Activated naive CD4-positive, alpha-beta T cell treated with anti-CD3 and anti-CD28 coated beads, Interleukin-2, amount 10 ng/mL, durations not matched to agents 7 days and 5 days (primary cell): ENCODE measurements at regions not wholly inside any gene's neighbourhood (a gene's known extent, or its start where the extent isn't known, plus 50 kb on each side); places are given as distances from the start of the nearest gene placed in this dataset.

ENCODE experiments used
- CTCF ChIA-PET: fragments of 350-600 bp; sonication (Branson Sonifier 250); formaldehyde crosslinking; loops from one replicate; lab custom pipeline; 2021; ENCODE audit warnings: antibody characterized with exemption; lab: Charles Lee
- DNase-seq: peaks from one replicate; pipeline ENCODE4 v3.0.0-alpha.2; 2020
- H3K27ac Mint-ChIP-seq: one replicate; pipeline ENCODE4 v1.8.0; 2021; ENCODE audit warnings: mild to moderate bottlenecking, moderate library complexity, mixed read lengths
- H3K27me3 Mint-ChIP-seq: one replicate; pipeline ENCODE4 v1.8.0; 2021; ENCODE audit warnings: mild to moderate bottlenecking, mixed read lengths
- H3K36me3 Mint-ChIP-seq: one replicate; pipeline ENCODE4 v1.8.0; 2021; ENCODE audit warnings: mixed read lengths
- H3K4me1 Mint-ChIP-seq: one replicate; pipeline ENCODE4 v1.8.0; 2021; ENCODE audit warnings: mixed read lengths
- H3K4me3 Mint-ChIP-seq: one replicate; pipeline ENCODE4 v1.8.0; 2021; ENCODE audit warnings: mild to moderate bottlenecking, moderate library complexity, mixed read lengths
- H3K9me3 Mint-ChIP-seq: one replicate; pipeline ENCODE4 v1.8.0; 2021; ENCODE audit warnings: mixed read lengths

DNA sequence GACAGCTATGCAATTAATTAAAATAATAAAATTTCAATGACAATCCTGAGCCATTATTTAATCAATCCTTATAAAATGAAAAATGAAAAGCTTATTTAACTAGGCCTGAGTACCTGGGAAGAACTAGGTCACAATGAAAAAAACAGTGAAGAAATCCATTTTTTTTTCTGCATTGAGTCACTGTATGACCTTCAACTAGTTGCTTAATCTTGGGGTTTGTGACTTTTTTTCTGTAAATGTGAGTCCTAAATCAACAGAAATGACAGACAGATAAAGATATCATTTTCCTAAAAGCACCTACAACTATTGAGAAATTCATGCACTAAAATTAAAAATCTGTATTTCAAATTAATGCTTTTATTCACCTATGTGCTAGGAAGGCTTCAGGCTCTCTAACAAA is 96.8 kb downstream of the TMEM26 start:
- CTCF ChIA-PET: no interaction called here
- H3K27ac Mint-ChIP-seq: no peak overlapping the region
- DNase-seq: no peak
- no peaks in the 10 kb centered on the region for H3K36me3 Mint-ChIP-seq
- H3K27me3 Mint-ChIP-seq: no peaks in the 10 kb centered on the region
- H3K4me3 Mint-ChIP-seq: no peak overlapping the region
- H3K4me1 Mint-ChIP-seq: no peaks in the 10 kb centered on the region
- H3K9me3 Mint-ChIP-seq: no peaks in the 10 kb centered on the region

DNA sequence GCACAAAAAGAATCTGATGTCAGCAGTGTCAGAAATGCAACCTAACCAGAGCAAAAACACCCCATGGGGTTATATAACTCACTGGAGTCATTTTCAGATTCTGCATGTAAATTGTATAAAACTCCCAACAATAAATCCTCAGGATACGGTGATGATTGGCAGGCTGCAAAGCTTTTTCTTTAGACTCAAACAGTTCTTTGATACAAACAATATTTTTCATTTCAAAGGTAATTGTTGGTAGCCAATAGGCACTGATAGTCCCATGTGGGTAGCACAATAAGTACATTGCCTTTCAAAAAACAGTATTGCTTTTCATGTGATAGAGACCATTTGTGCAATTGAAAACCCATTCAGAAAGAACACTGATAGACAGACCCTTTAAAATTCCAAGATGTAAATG is 98.0 kb downstream of the TMEM26 start:
- Mint-ChIP-seq H3K9me3 (no peaks in the 10 kb centered on the region), H3K27ac (no peak overlapping the region), H3K4me1 (no peaks in the 10 kb centered on the region), H3K27me3 (no peaks in the 10 kb centered on the region), H3K4me3 (no peak overlapping the region), H3K36me3 (no peaks in the 10 kb centered on the region)
- no peak for DNase-seq
- CTCF ChIA-PET: no interaction called here

DNA sequence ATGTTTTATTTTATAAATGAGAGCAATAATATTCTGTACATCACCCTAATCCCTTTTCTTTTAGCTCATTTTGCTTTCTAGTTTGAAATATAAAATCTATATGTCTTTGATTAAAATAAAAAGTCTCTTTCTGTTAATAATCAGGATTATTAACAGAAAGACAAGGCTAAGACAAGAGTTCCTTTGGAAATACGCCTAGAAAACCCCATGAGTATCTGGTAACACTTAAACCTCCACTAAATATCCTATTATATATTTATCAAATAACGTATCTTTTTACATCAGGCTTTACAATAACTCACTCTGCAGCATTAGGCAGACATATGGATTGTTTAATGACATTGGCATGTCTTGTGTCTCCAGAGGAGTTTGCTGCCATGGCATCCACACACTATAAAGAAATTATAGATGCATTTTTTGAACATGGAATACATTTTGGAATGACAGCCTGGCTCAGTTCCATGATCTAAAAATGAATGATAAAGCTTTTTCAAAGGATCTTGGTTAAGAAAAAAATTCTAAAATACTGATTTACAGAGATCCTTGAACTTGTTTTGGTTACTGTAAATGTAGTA is 98.7 kb downstream of the TMEM26 start:
- DNase-seq: no peak
- Mint-ChIP-seq H3K9me3 (no peaks in the 10 kb centered on the region), H3K27ac (no peak overlapping the region), H3K4me3 (no peak overlapping the region), H3K27me3 (no peaks in the 10 kb centered on the region), H3K36me3 (no peaks in the 10 kb centered on the region), H3K4me1 (no peaks in the 10 kb centered on the region)
- CTCF ChIA-PET: no interaction called here

DNA sequence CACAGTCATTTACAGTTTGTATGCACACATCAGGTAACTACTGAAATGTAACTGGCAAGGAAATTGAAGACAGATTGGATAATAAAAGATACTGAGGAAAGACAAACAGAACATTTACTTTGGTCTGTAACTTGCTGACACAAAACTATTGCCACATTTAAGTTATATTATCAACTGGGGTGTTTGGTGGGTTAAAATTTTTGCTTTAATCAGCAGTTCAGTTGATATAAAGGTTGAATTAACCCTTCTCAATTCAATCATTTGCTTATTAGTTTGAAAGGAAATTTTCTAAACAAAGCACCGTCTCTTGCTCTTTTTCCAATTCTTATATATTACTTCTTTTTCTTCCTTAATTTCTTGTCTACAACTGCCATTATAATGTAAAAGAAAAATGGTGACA is 102.4 kb downstream of the TMEM26 start:
- H3K4me3 Mint-ChIP-seq: no peak overlapping the region
- no peaks in the 10 kb centered on the region for H3K36me3 Mint-ChIP-seq
- H3K4me1 Mint-ChIP-seq: no peaks in the 10 kb centered on the region
- H3K9me3 Mint-ChIP-seq: no peaks in the 10 kb centered on the region
- no peaks in the 10 kb centered on the region for H3K27me3 Mint-ChIP-seq
- H3K27ac Mint-ChIP-seq: no peak overlapping the region
- DNase-seq: no peak
- CTCF ChIA-PET: no interaction called here

DNA sequence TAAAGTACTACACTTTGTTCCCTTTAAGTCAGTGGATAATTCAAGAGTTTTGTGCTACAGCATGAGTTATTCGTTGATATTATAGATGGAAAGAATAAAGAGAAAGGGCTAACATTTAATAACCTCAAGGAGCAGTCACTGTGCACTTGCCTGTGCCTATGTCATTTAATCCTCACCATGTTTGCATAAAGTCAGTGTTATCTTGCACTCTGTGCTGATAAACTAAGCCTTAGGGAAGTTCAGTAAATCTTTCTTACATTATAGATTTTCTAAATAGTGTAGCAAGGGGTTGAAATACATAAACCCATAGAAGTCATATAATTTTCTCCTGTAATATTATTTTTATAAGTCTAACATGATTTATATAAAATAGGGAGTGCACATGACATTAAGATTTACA is 103.1 kb downstream of the TMEM26 start:
- Mint-ChIP-seq H3K4me1 (no peaks in the 10 kb centered on the region), H3K9me3 (no peaks in the 10 kb centered on the region), H3K27ac (no peak overlapping the region), H3K27me3 (no peaks in the 10 kb centered on the region), H3K4me3 (no peak overlapping the region), H3K36me3 (no peaks in the 10 kb centered on the region)
- CTCF ChIA-PET: interaction anchor here (1.6 kb wide), 1 partner anchor 11 kb away, joined by 4 read pairs; no protein-coding TSS in a partner anchor
- no peak for DNase-seq

DNA sequence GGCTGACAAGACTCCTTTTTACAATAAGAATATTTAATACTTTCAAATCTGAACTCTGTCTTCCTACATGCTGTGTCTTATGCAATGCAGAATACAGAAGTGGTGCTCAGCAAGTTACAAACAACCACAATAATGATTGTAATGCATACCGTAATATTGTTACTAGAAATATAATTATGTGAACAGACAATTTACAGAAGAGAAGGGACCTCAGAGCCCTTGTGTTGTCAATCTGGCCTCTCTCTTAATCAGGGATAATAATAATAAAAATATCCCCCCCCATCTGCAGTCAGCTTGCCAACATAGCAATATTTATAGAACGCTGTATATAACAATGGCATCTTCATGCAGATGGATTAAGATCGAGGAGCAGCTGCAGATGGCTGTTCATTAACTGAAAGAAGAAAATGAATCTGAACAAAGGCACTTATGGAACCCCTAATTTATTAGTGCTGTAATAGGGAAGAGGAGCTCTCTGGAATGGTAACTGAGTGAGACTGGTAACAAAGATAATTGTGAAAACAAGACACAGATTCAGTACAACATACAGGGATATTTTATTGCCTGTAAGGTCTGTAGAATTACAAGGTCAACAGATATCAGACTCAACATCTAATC is 106.3 kb downstream of the TMEM26 start:
- Mint-ChIP-seq H3K9me3 (no peaks in the 10 kb centered on the region), H3K27me3 (no peaks in the 10 kb centered on the region), H3K4me1 (peaks cover 9% of the 10 kb centered on the region), H3K4me3 (no peak overlapping the region), H3K36me3 (no peaks in the 10 kb centered on the region), H3K27ac (no peak overlapping the region)
- CTCF ChIA-PET: no interaction called here
- no peak for DNase-seq

DNA sequence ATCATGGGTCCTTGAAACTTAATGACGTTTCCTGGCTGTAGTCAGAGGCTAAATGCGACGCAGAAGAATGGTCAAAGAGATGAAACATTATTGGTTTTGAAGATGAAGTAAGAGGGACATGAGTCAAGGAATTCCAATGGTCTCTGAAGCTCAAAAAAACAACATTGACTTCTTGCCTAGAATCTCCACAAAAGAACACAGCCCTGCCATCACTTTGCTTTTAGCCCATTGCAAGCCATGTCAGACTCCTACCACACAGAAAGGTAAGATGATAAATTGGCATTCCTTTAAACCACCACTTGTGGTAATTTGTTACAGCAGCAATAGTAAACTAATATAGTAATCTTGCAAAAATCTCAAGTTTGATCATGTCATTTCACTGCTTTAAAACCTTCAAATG is 109.4 kb downstream of the TMEM26 start:
- H3K36me3 Mint-ChIP-seq: no peaks in the 10 kb centered on the region
- CTCF ChIA-PET: no interaction called here
- DNase-seq: no peak
- no peaks in the 10 kb centered on the region for H3K9me3 Mint-ChIP-seq
- H3K27ac Mint-ChIP-seq: no peak overlapping the region
- H3K27me3 Mint-ChIP-seq: no peaks in the 10 kb centered on the region
- peaks cover 9% of the 10 kb centered on the region for H3K4me1 Mint-ChIP-seq
- no peak overlapping the region for H3K4me3 Mint-ChIP-seq

DNA sequence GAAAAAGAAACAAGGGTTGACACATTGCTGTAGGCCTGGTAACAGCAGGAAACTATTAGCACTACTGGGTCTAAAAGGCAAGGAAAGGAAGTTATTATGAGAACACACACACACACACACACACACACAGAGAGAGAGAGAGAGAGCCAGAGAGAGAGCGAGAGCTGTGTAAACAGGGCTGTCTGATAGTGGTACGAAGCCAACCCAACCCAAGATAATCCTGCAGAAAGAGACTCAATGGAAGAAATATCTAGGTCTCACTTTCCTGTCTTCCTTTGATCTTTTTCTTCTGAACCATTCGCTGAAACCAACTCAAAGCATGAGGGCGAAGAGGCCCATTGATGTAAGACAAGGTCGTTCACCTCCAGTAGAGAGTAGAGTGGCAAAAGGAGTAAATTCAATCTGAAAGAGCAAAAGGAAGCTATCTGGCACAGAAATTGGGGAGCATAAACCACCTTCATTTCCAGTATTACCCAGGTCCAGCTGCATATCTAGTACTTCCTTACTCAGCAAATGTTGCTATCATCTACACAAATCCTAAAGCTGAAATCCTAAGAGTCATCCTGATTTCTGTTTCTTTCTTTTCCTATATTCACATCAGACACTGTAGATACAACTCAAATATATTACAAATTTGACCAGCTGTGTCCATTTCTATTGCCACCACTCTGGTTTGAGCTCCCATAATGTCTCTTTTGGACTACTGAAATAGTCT is 110.2 kb downstream of the TMEM26 start:
- CTCF ChIA-PET: no interaction called here
- H3K9me3 Mint-ChIP-seq: no peaks in the 10 kb centered on the region
- H3K27me3 Mint-ChIP-seq: no peaks in the 10 kb centered on the region
- H3K36me3 Mint-ChIP-seq: no peaks in the 10 kb centered on the region
- no peak for DNase-seq
- peaks cover 9% of the 10 kb centered on the region for H3K4me1 Mint-ChIP-seq
- no peak overlapping the region for H3K27ac Mint-ChIP-seq
- H3K4me3 Mint-ChIP-seq: no peak overlapping the region

- Mint-ChIP-seq H3K27me3 (no peaks in the 10 kb centered on the region), H3K27ac (no peak overlapping the region), H3K4me1 (peaks cover 9% of the 10 kb centered on the region), H3K4me3 (no peak overlapping the region), H3K36me3 (no peaks in the 10 kb centered on the region), H3K9me3 (no peaks in the 10 kb centered on the region)
- CTCF ChIA-PET: no interaction called here
- no peak for DNase-seq
Measured at GRCh38 chr10:61341008-61341407, 112.2 kb downstream of the TMEM26 start.

- H3K4me1 Mint-ChIP-seq: peaks cover 9% of the 10 kb centered on the region
- H3K27me3 Mint-ChIP-seq: no peaks in the 10 kb centered on the region
- no peak overlapping the region for H3K4me3 Mint-ChIP-seq
- no peak overlapping the region for H3K27ac Mint-ChIP-seq
- CTCF ChIA-PET: interaction anchor here (1.1 kb wide), 1 partner anchor 11 kb away, joined by 4 read pairs; no protein-coding TSS in a partner anchor
- H3K9me3 Mint-ChIP-seq: no peaks in the 10 kb centered on the region
- DNase-seq: no peak
- H3K36me3 Mint-ChIP-seq: no peaks in the 10 kb centered on the region
Measured at GRCh38 chr10:61338146-61338545, 115.0 kb downstream of the TMEM26 start.

GRCh38 chr10:61337741-61338140 is 115.4 kb downstream of the TMEM26 start:
- no peak overlapping the region for H3K4me3 Mint-ChIP-seq
- peaks cover 5% of the 10 kb centered on the region for H3K4me1 Mint-ChIP-seq
- CTCF ChIA-PET: no interaction called here
- H3K9me3 Mint-ChIP-seq: no peaks in the 10 kb centered on the region
- H3K27ac Mint-ChIP-seq: no peak overlapping the region
- DNase-seq: no peak
- H3K36me3 Mint-ChIP-seq: no peaks in the 10 kb centered on the region
- no peaks in the 10 kb centered on the region for H3K27me3 Mint-ChIP-seq

- no peak overlapping the region for H3K4me3 Mint-ChIP-seq
- no peaks in the 10 kb centered on the region for H3K27me3 Mint-ChIP-seq
- no peaks in the 10 kb centered on the region for H3K36me3 Mint-ChIP-seq
- H3K27ac Mint-ChIP-seq: no peak overlapping the region
- H3K4me1 Mint-ChIP-seq: no peaks in the 10 kb centered on the region
- CTCF ChIA-PET: no interaction called here
- no peaks in the 10 kb centered on the region for H3K9me3 Mint-ChIP-seq
- no peak for DNase-seq
Measured at GRCh38 chr10:61336831-61337230, 116.3 kb downstream of the TMEM26 start.

DNA sequence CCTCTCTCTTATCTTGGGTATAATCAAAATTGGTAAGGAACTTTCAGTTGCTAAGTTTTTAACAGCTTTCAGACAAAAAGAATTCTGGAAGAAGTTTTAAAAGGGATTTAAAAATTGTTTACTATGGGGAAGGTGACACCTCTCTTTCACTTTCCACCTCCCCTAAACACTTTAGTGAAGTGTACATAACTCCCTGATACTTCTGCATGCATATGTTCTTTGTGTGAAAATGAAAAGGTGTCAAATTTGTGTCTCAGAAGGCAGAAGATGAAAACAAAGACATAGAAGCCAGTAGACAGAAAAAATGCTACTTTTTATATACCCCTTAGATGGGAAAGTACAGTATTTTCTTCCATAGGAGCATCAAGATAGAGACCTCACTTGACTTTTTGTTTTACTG is 117.8 kb downstream of the TMEM26 start:
- Mint-ChIP-seq H3K9me3 (peaks cover 1% of the 10 kb centered on the region), H3K4me1 (no peaks in the 10 kb centered on the region), H3K4me3 (no peak overlapping the region), H3K27ac (no peak overlapping the region), H3K36me3 (no peaks in the 10 kb centered on the region), H3K27me3 (no peaks in the 10 kb centered on the region)
- DNase-seq: no peak
- CTCF ChIA-PET: interaction anchor here (0.7 kb wide), 1 partner anchor 43 kb away, joined by 3 read pairs; no protein-coding TSS in a partner anchor

- H3K9me3 Mint-ChIP-seq: peaks cover 8% of the 10 kb centered on the region
- CTCF ChIA-PET: no interaction called here
- H3K27me3 Mint-ChIP-seq: no peaks in the 10 kb centered on the region
Measured at GRCh38 chr10:61332581-61332980, 120.6 kb downstream of the TMEM26 start.

GRCh38 chr10:61330669-61331068 is 122.5 kb downstream of the TMEM26 start:
- Mint-ChIP-seq H3K4me1 (no peaks in the 10 kb centered on the region), H3K27ac (no peak overlapping the region), H3K9me3 (peaks cover 8% of the 10 kb centered on the region), H3K36me3 (no peaks in the 10 kb centered on the region), H3K27me3 (no peaks in the 10 kb centered on the region), H3K4me3 (no peak overlapping the region)
- CTCF ChIA-PET: no interaction called here
- no peak for DNase-seq

More at GRCh38 chr10:61332581-61332980, 120.6 kb downstream of the TMEM26 start:
- Mint-ChIP-seq H3K4me3 (no peak overlapping the region), H3K36me3 (no peaks in the 10 kb centered on the region), H3K27ac (no peak overlapping the region), H3K4me1 (no peaks in the 10 kb centered on the region)
- no peak for DNase-seq
